Smooth muscle cell (in vitro differentiated cells): ENCODE measurements at regions not wholly inside any gene's neighbourhood (a gene's known extent, or its start where the extent isn't known, plus 50 kb on each side); places are given as distances from the start of the nearest gene placed in this dataset.

Source experiments
- DNase-seq: peaks from one replicate; lab custom pipeline; 2025; ENCODE audit not compliant: unreplicated experiment; lab: John Stamatoyannopoulos, UW
- H2AFZ ChIP-seq: fragments of 200-600 bp; sonication (generic); 2 replicates; pipeline ENCODE4 v1.6.0; 2016; ENCODE audit warnings: antibody characterized with exemption, low read depth, mild to moderate bottlenecking
- H3F3A ChIP-seq: fragments of 200-600 bp; sonication (generic); 2 replicates; pipeline ENCODE4 v1.6.0; 2017; ENCODE audit warnings: antibody characterized with exemption, low read depth
- H3K27ac ChIP-seq: fragments of 200-600 bp; sonication (generic); 2 replicates; pipeline ENCODE4 v1.5.1; 2016; ENCODE audit warnings: low read depth, mild to moderate bottlenecking
- H3K27me3 ChIP-seq: fragments of 200-600 bp; sonication (generic); 2 replicates; pipeline ENCODE4 v1.6.1; 2016; ENCODE audit warnings: low read depth, mild to moderate bottlenecking
- H3K36me3 ChIP-seq: fragments of 200-600 bp; sonication (generic); 2 replicates; pipeline ENCODE4 v1.5.1; 2016; ENCODE audit warnings: low read depth
- H3K4me1 ChIP-seq: fragments of 200-600 bp; sonication (generic); 2 replicates; pipeline ENCODE4 v1.5.1; 2016; ENCODE audit warnings: low read depth
- H3K4me2 ChIP-seq: fragments of 200-600 bp; sonication (generic); 2 replicates; pipeline ENCODE4 v1.6.0; 2016; ENCODE audit warnings: mild to moderate bottlenecking
- H3K4me3 ChIP-seq: fragments of 200-600 bp; sonication (generic); 2 replicates; pipeline ENCODE4 v1.5.1; 2016; ENCODE audit warnings: mild to moderate bottlenecking
- H3K79me2 ChIP-seq: fragments of 200-600 bp; sonication (generic); 2 replicates; pipeline ENCODE4 v1.6.0; 2016; ENCODE audit warnings: low read depth, mild to moderate bottlenecking
- H3K9ac ChIP-seq: fragments of 200-600 bp; sonication (generic); 2 replicates; pipeline ENCODE4 v1.6.0; 2016; ENCODE audit warnings: low read depth
- H3K9me3 ChIP-seq: fragments of 200-600 bp; sonication (generic); replicated peaks from 2 replicates; pipeline ENCODE4 v1.5.1; 2016; ENCODE audit warnings: low read depth
- H4K20me1 ChIP-seq: fragments of 200-600 bp; sonication (generic); 2 replicates; pipeline ENCODE4 v1.6.0; 2016; ENCODE audit warnings: low read depth
- WGBS: methylation state at CpG from one replicate; pipeline ENCODE4 v1.1.7; 2016; ENCODE audit warnings: low lambda C conversion rate; 5-methylcytosine and 5-hydroxymethylcytosine counted together
- TF ChIP-seq, protein P1 (sequence below): fragments of 200-600 bp; sonication (generic); IDR thresholded peaks from 2 replicates; pipeline ENCODE4 v1.5.1; 2017; ENCODE audit warnings: borderline replicate concordance, mild to moderate bottlenecking, antibody characterized with exemption; ENCODE audit not compliant: insufficient read depth, poor library complexity, severe bottlenecking

- 77% methylated on average over 1 of the region's 1 CpG for WGBS
- H3K4me2 ChIP-seq: no peak overlapping the region
These were observed 115.8 kb downstream of the SYT10 start for GRCh38 chr12:33323823-33324222.

DNA sequence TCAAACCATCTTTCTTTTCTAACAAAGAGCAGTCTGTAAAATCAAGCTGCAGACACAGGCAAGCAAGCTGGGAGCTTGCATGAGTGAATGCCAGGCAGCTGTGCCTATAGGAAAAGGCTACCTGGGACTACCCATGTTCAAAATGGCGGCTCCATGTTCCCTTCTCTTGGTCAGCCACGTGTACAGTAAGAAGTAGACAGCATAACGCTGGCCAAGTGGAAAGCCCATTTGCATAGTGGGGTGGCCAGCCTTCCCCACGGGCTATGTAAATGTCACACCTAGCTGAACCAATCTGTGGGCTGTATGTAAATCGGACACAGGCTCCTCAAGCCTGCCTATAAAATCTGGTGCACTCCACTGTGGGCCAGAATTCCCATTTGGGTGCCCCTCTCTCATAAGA is 117.1 kb downstream of the SYT10 start:
- Histone ChIP-seq H3K27ac (no peak overlapping the region), H3K9ac (no peak overlapping the region), H3K4me2 (no peak overlapping the region), H3K79me2 (no peaks in the 10 kb centered on the region), H3K4me3 (no peak overlapping the region), H3K27me3 (no peaks in the 10 kb centered on the region), H3K4me1 (no peaks in the 10 kb centered on the region), H3K36me3 (no peaks in the 10 kb centered on the region), H4K20me1 (no peaks in the 10 kb centered on the region), H3F3A (no peaks in the 10 kb centered on the region), H3K9me3 (no peaks in the 10 kb centered on the region), H2AFZ (no peak overlapping the region)
- no peak for DNase-seq
- 91% methylated on average over 5 of the region's 5 CpGs for WGBS
- TF ChIP-seq, protein P1, sequence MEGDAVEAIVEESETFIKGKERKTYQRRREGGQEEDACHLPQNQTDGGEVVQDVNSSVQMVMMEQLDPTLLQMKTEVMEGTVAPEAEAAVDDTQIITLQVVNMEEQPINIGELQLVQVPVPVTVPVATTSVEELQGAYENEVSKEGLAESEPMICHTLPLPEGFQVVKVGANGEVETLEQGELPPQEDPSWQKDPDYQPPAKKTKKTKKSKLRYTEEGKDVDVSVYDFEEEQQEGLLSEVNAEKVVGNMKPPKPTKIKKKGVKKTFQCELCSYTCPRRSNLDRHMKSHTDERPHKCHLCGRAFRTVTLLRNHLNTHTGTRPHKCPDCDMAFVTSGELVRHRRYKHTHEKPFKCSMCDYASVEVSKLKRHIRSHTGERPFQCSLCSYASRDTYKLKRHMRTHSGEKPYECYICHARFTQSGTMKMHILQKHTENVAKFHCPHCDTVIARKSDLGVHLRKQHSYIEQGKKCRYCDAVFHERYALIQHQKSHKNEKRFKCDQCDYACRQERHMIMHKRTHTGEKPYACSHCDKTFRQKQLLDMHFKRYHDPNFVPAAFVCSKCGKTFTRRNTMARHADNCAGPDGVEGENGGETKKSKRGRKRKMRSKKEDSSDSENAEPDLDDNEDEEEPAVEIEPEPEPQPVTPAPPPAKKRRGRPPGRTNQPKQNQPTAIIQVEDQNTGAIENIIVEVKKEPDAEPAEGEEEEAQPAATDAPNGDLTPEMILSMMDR: no peak

More at GRCh38 chr12:33323823-33324222, 115.8 kb downstream of the SYT10 start:
- Histone ChIP-seq H3K27me3 (no peaks in the 10 kb centered on the region), H3K4me1 (no peaks in the 10 kb centered on the region), H3K4me3 (no peak overlapping the region), H3K27ac (no peak overlapping the region), H3K79me2 (no peaks in the 10 kb centered on the region), H3K36me3 (no peaks in the 10 kb centered on the region), H4K20me1 (no peaks in the 10 kb centered on the region), H3K9me3 (no peaks in the 10 kb centered on the region), H3F3A (no peaks in the 10 kb centered on the region), H3K9ac (no peak overlapping the region), H2AFZ (no peak overlapping the region)
- no peak for DNase-seq
- TF ChIP-seq, protein P1: no peak

GRCh38 chr12:33317746-33318145 is 121.9 kb downstream of the SYT10 start:
- H3K9ac ChIP-seq: no peak overlapping the region
- H3K9me3 ChIP-seq: no peaks in the 10 kb centered on the region
- no peaks in the 10 kb centered on the region for H4K20me1 ChIP-seq
- H2AFZ ChIP-seq: no peak overlapping the region
- H3K27me3 ChIP-seq: no peaks in the 10 kb centered on the region
- no peak overlapping the region for H3K27ac ChIP-seq
- H3K36me3 ChIP-seq: no peaks in the 10 kb centered on the region
- WGBS: 95% methylated on average over 1 of the region's 1 CpG
- no peaks in the 10 kb centered on the region for H3K4me1 ChIP-seq
- no peaks in the 10 kb centered on the region for H3F3A ChIP-seq
- H3K79me2 ChIP-seq: no peaks in the 10 kb centered on the region
- no peak for DNase-seq
- H3K4me2 ChIP-seq: no peak overlapping the region
- TF ChIP-seq, protein P1: no peak
- no peak overlapping the region for H3K4me3 ChIP-seq

DNA sequence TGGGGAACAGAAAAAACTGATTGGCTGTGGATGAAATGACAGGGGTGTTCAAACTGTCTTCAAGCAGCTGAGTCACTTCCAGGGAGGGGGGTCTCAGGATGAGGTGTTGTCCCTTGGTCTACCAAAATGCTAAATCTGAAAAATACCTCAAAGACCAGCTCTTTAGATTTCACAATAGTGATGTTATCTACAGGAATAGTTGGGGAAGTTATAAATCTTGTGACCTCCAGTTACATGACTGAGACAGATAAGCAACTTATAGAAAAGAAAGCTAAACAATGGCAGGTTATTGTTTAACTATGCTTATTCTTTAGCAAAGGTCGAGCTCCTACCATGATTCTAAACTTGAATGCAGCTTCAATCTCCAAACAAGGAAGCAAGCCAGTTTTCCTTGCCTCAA is 125.4 kb downstream of the SYT10 start:
- no peaks in the 10 kb centered on the region for H4K20me1 ChIP-seq
- H3K9me3 ChIP-seq: no peaks in the 10 kb centered on the region
- no peaks in the 10 kb centered on the region for H3K36me3 ChIP-seq

More for the DNA sequence above, 125.4 kb downstream of the SYT10 start:
- no peak for DNase-seq
- WGBS: 81% methylated on average over 1 of the region's 1 CpG
- Histone ChIP-seq H3K4me1 (no peaks in the 10 kb centered on the region), H3K4me3 (no peak overlapping the region), H3K9ac (no peak overlapping the region), H3K4me2 (no peak overlapping the region), H3K27ac (no peak overlapping the region), H3K27me3 (no peaks in the 10 kb centered on the region), H2AFZ (no peak overlapping the region), H3K79me2 (no peaks in the 10 kb centered on the region), H3F3A (no peaks in the 10 kb centered on the region)
- TF ChIP-seq, protein P1: no peak
